Glutamatergic neuron (in vitro differentiated cells): ENCODE measurements at regions not wholly inside any gene's neighbourhood (a gene's known extent, or its start where the extent isn't known, plus 50 kb on each side); places are given as distances from the start of the nearest gene placed in this dataset.

ENCODE experiments used
- DNase-seq: peaks from one replicate; pipeline ENCODE4 v3.0.0; 2022
- H3K27ac Mint-ChIP-seq: one replicate; pipeline ENCODE4 v1.8.0; 2020; ENCODE audit warnings: mild to moderate bottlenecking, mixed read lengths, inconsistent platforms; ENCODE audit not compliant: unreplicated experiment
- H3K27me3 Mint-ChIP-seq: one replicate; pipeline ENCODE4 v1.8.0; 2020; ENCODE audit warnings: mild to moderate bottlenecking, moderate library complexity, mixed read lengths, inconsistent platforms; ENCODE audit not compliant: unreplicated experiment
- H3K36me3 Mint-ChIP-seq: one replicate; pipeline ENCODE4 v1.8.0; 2020; ENCODE audit warnings: mild to moderate bottlenecking, mixed read lengths, inconsistent platforms; ENCODE audit not compliant: unreplicated experiment
- H3K4me1 Mint-ChIP-seq: one replicate; pipeline ENCODE4 v1.8.0; 2020; ENCODE audit warnings: mild to moderate bottlenecking, low read depth, mixed read lengths, inconsistent platforms; ENCODE audit not compliant: unreplicated experiment
- H3K4me3 Mint-ChIP-seq: one replicate; pipeline ENCODE4 v1.8.0; 2020; ENCODE audit warnings: mild to moderate bottlenecking, mixed read lengths, inconsistent platforms; ENCODE audit not compliant: unreplicated experiment
- H3K9me3 Mint-ChIP-seq: one replicate; pipeline ENCODE4 v1.8.0; 2020; ENCODE audit warnings: mild to moderate bottlenecking, moderate library complexity, mixed read lengths, inconsistent platforms; ENCODE audit not compliant: unreplicated experiment
- TF ChIP-seq, protein P1 (sequence below): fragments of 200-600 bp; sonication (generic); IDR thresholded peaks from one replicate; pipeline ENCODE4 v1.5.0; 2021; ENCODE audit not compliant: partially characterized antibody, unreplicated experiment

DNA sequence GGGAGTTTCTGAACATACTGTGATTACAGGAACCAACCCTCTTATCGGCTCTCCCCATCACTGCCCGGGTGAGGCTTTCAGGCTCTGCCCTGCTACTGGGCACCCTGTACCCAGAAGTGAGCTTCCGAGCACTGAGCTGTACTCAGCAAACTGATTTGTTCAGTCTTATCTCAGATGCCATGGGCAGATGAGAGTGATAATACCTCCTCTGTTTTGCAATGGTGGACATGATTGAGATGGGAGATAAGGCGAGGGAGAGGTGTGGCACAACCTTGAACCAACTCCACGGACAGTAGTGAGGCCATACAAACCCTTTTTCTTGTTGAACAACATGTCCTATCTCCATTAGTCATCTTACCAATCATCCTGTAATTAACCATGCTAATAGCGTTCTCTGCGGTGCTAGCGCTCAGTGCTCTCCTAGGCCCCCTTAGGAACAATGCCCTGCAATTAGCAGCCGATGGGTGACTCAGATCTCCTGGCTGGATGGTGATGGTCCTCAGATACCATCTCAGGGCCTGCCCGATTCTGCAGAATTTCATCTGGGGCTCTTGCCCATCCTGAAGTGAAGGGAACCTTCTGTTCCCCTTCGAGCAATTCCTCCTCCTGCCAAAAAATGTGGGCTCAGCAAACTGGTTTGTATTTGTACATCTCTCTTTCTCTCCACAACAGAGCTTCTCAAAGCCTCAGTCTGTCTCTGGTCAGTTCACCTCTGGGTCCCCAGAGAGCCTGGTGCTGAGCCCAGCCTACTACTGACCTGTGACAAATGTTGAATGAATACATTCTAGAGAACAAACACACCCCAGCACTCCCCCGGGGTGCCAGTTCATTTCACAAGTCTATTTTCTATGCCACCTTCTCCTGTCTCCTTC is 139.3 kb upstream of the IRX3 start:
- DNase-seq = no peak
- Mint-ChIP-seq H3K4me1 (no peaks in the 10 kb centered on the region), H3K27ac (no peak overlapping the region), H3K27me3 (peaks cover 5% of the 10 kb centered on the region), H3K9me3 (no peaks in the 10 kb centered on the region), H3K4me3 (no peak overlapping the region), H3K36me3 (peaks cover 7% of the 10 kb centered on the region)
- TF ChIP-seq, protein P1, sequence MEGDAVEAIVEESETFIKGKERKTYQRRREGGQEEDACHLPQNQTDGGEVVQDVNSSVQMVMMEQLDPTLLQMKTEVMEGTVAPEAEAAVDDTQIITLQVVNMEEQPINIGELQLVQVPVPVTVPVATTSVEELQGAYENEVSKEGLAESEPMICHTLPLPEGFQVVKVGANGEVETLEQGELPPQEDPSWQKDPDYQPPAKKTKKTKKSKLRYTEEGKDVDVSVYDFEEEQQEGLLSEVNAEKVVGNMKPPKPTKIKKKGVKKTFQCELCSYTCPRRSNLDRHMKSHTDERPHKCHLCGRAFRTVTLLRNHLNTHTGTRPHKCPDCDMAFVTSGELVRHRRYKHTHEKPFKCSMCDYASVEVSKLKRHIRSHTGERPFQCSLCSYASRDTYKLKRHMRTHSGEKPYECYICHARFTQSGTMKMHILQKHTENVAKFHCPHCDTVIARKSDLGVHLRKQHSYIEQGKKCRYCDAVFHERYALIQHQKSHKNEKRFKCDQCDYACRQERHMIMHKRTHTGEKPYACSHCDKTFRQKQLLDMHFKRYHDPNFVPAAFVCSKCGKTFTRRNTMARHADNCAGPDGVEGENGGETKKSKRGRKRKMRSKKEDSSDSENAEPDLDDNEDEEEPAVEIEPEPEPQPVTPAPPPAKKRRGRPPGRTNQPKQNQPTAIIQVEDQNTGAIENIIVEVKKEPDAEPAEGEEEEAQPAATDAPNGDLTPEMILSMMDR = no peak

DNA sequence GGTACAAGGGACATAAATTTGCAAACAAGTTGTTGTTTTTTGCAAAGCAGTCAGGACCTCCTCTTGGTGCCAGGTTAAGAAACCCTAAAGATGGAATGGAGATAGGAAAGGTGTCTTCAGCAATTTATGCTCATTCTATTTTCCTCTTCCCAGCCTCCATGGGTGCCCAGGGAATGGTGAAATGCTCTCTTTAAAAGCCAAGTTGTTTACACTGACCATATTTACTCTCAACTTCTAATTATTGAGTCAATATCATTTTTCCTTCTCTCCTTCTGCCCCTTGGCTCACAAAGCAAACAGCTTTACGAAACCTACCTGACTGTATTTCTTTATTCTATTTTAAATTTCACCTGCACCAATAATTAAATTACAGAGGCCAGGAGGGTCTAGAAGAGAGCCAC is 138.5 kb upstream of the IRX3 start:
- no peaks in the 10 kb centered on the region for H3K9me3 Mint-ChIP-seq
- TF ChIP-seq, protein P1 = no peak
- H3K4me3 Mint-ChIP-seq = no peak overlapping the region
- peaks cover 5% of the 10 kb centered on the region for H3K27me3 Mint-ChIP-seq
- no peak for DNase-seq
- no peak overlapping the region for H3K27ac Mint-ChIP-seq
- no peaks in the 10 kb centered on the region for H3K4me1 Mint-ChIP-seq
- H3K36me3 Mint-ChIP-seq = peaks cover 7% of the 10 kb centered on the region

DNA sequence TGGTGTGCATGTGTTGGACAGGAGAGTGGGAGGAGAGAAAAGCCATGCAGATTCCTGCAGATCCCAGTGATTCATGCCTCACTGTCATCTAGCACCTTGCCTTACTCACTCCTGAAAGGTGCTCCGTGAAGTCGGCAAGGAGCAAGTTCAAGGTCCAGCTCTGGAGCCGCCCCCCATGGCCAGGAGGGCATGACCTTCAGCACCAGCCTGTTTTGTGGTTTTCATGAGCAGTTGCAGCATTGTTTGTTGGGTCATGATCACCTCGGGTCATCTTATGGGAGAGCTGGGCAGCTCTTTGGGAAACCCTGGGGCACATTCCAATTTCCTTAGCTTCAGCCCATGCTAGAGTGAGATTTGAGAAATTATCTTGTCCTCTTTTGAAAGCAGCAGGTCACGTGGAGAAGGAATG is 137.5 kb upstream of the IRX3 start:
- H3K4me3 Mint-ChIP-seq = no peak overlapping the region
- H3K4me1 Mint-ChIP-seq = no peaks in the 10 kb centered on the region
- TF ChIP-seq, protein P1 = no peak
- H3K27me3 Mint-ChIP-seq = peaks cover 5% of the 10 kb centered on the region
- H3K36me3 Mint-ChIP-seq = peaks cover 6% of the 10 kb centered on the region
- no peak overlapping the region for H3K27ac Mint-ChIP-seq
- H3K9me3 Mint-ChIP-seq = no peaks in the 10 kb centered on the region
- DNase-seq = no peak

DNA sequence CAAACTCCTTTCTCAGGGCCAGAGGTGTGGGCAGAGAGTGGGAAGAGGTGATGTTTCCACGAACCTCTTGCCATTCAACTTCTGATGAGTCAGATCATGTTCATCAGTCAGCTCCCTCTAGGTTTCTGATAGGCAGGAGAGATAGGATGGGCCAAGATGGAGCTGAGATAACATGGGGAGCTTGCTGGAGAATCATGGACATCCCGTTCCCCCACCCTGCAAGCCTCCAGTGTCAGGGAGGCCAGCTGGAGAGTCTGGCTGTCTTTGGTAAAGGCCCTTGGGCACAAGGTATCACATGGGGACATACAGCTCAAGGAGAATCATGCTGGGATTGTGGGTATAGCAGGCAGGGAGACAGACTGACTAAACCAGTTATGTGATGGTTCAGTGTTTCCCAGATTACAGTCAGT is 136.0 kb upstream of the IRX3 start:
- no peaks in the 10 kb centered on the region for H3K4me1 Mint-ChIP-seq
- no peak for DNase-seq
- H3K27me3 Mint-ChIP-seq = no peaks in the 10 kb centered on the region
- H3K36me3 Mint-ChIP-seq = no peaks in the 10 kb centered on the region
- H3K4me3 Mint-ChIP-seq = no peak overlapping the region
- no peaks in the 10 kb centered on the region for H3K9me3 Mint-ChIP-seq
- TF ChIP-seq, protein P1 = no peak
- H3K27ac Mint-ChIP-seq = no peak overlapping the region

DNA sequence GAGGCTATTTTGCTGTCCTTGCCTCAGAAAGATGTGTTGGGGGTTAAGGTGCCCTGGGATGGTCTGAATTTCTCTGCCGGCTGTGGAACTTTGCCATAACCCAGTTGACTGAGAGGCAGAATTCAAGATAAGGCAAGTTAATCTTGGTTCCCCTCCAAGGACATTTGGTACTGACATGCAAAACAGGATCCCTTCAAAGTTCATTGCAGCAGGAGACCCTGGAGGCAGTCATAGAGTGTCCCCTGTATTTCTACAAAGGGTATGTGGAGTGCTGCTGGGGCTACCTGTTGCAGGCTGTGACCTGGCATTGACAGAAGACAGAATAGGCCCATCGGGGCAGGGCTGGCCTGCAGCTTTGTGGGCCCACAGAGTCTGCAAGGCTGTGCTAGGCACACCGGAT is 135.6 kb upstream of the IRX3 start:
- H3K4me3 Mint-ChIP-seq = no peak overlapping the region
- no peak overlapping the region for H3K27ac Mint-ChIP-seq
- no peaks in the 10 kb centered on the region for H3K27me3 Mint-ChIP-seq
- TF ChIP-seq, protein P1 = no peak
- no peaks in the 10 kb centered on the region for H3K36me3 Mint-ChIP-seq
- DNase-seq = no peak
- no peaks in the 10 kb centered on the region for H3K9me3 Mint-ChIP-seq
- H3K4me1 Mint-ChIP-seq = no peaks in the 10 kb centered on the region
